GM19463 (cell line): ENCODE measurements at regions not wholly inside any gene's neighbourhood (a gene's known extent, or its start where the extent isn't known, plus 50 kb on each side); places are given as distances from the start of the nearest gene placed in this dataset.

Source experiments
- ATAC-seq: cut with Tn5 transposase; IDR thresholded peaks from one replicate; pipeline ENCODE4 v1.9.1; 2021; ENCODE audit warnings: mild to moderate bottlenecking, moderate library complexity; ENCODE audit not compliant: unreplicated experiment

DNA sequence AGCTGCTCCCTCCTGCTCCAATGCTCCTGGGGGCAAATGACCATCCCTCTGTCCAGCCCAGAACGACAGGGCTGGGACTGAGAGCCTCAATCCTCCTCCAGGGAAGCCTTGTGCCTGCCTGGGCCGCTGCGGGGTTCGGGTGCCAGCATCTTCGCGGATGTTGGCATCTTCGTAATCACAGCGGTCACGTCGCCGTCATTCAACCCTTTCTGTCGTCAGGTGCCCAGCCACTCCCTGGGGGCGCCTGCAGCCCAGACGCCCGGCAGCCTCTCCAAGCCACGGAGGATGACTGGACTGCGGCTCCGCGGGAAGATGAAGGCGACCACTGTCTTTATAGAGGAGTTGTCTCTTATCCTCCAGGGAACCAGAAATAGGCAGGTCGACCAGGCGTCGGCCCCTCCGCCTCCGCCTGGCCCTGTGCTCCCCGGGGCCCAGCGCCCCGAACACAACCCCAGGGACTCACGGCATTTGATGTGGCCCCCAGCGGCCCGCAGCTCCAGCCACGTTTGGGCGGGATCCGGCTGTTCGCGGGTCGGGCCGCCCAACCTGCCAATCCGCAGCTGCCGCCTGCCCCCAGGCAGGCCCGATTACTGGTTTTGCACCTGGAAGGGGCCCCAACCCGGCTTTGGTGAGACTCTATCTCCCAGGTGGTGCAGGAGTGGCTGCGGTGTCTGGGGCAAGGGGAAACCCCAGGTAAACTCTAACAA, 113.9 kb downstream of the THNSL2 start:
- no peak for ATAC-seq

DNA sequence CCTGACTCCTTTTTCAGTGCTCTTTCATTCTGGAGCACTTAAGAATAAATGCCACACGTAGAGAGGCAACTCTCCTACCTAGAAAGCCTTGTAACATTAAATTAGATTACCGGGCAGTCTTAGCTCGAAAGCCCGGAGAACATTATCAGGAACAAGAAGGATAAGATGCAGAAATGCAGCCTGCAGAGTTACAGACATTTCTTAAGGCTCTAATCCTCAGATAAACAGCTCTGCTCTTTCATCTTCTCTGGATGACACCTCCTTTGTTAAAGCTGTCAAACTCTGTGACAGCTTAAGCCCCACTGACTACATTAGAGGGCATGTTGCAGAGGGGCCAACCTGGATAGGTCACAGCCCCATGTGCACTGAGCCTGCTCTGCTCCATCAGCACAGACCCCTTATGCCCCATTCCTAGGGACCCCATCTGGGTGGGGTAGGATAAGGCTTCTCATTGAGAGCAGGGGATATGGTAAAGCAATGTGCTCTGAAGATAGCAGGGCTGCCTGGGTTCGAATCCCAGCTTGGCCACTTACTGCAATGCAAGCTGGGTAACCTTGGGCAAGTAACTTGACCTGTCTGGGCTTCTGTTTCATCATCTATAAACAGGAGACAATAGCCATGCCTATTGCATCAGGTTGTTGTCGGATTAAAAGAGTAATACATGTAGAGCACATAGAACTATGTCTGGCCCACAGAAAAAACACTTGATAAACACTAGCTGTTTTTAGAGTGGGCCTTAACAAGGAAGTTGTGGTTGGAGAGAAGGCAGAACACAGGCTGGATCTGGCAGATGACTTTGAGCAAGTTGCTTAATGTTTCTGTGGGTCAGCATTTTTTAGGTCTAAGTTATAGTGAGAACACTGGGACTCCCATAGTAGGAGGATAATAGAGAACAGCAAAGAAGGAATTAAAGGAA, 111.4 kb downstream of the THNSL2 start:
- no peak for ATAC-seq

DNA sequence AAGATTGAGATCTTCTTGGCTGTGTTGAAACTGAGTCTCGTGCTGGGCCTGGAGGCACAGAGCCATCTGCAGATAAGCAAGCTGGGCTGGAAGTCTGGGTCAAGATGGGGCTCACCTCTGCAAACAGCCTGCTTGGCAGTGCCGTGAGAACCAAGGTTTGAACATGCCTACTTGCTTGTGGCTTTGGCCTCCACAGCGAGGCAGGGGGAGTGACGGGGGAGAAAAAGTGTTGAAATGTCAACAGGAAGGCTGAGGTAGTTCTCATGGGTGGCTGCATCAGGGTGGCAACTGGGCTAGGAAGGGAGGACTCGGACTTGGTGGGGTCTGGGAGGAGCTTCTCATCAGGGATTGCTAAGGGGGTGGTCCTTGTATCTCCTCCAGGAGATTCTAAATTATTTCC, 99.7 kb downstream of the THNSL2 start:
- ATAC-seq, result no peak

- ATAC-seq, result peak; percentile 94
Measured at GRCh38 chr2:88265352-88266303, 95.5 kb downstream of the THNSL2 start.

DNA sequence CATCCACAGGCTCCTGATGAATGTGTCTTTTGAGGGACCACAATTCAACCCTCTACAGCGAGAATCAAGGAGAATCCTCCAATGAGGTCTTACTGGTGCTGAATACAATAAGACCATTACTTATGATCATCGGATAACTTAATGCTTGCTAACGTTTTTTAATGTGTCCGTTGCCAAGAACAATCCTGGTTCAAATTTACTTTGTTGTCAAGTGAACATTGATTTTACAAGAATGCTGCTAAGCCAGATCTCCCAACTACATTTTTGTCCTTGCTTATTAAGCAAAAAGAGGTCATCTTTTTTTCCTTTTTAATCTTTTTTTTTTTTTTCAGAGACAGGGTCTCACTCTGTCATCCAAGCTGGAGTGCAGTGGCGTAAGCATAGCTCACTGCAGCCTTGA, 93.7 kb downstream of the THNSL2 start:
- no peak for ATAC-seq

DNA sequence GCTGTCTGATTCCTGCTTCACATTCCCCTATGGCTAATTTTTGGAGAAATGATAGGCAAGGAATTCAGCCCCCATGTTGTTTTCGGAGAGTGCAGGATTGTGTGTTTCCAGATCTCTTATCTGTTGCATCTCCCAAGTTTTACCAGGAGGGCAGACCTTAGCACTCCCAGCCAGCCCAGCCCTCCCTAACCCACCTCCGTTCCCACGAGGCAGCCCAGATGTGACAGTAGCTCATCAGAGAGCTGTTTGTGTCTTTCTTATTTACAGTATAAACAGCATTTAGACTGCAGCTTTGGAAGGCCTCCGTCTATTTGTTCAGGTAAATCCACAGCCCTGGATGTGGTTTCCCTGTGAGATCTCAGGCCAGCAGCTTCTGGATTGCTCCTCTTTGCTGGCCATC, 91.6 kb downstream of the THNSL2 start:
- no peak for ATAC-seq

- no peak for ATAC-seq
Measured at GRCh38 chr2:88258208-88258607, 88.1 kb downstream of the THNSL2 start.

GRCh38 chr2:88254437-88255091, 84.4 kb downstream of the THNSL2 start:
- ATAC-seq, result no peak

DNA sequence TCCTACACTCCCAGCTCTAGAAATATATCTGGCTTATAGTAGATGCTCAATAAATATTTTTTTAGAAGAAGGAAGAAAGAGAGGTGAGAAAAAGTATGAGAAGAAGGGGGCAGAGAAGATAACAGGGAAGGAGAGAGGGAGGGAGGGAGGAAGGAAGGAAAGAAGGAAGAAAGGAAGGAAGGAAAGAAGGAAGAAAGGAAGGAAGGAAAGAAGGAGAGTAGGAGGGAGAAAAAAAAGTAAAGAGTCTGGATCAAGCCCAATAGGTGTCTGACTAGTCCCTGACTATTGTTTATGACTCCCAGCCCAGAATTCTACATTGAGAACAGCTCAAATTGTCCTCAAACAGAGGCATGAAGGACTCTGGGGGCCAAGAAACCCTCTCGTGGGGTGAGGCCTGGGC, 83.9 kb downstream of the THNSL2 start:
- ATAC-seq, result no peak

GRCh38 chr2:88253375-88253774, 83.2 kb downstream of the THNSL2 start:
- ATAC-seq, result no peak

GRCh38 chr2:88252646-88253045, 82.5 kb downstream of the THNSL2 start:
- ATAC-seq, result no peak

GRCh38 chr2:88252111-88252510, 82.0 kb downstream of the THNSL2 start:
- no peak for ATAC-seq

- ATAC-seq, result no peak
Measured at GRCh38 chr2:88250404-88250803, 80.3 kb downstream of the THNSL2 start.

GRCh38 chr2:88248280-88248828, 78.2 kb downstream of the THNSL2 start:
- no peak for ATAC-seq

- ATAC-seq, result no peak
Measured at GRCh38 chr2:88247531-88247930, 77.4 kb downstream of the THNSL2 start.

GRCh38 chr2:88245109-88245508, 75.0 kb downstream of the THNSL2 start:
- no peak for ATAC-seq

- no peak for ATAC-seq
Measured at GRCh38 chr2:88239781-88240180, 69.6 kb downstream of the THNSL2 start.

DNA sequence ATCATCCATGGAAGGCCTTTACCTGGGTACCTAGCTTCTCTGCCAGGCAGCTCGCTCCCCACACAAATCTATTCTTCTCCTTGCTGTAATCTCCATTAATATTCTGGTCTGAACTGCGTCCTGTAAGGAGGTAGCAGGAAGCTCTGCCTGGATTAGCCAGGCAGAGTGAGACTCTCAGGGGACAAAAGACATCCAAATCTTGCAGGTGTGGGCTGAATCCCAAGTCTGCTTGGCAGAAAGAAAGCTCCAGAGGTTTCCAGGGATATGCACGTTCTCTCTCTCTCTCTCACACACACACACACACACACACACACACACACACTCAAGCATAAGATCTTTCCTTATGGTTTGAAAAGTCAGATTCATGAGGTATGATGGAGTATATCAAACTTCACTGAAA, 66.5 kb downstream of the THNSL2 start:
- ATAC-seq, result no peak
